ENCODE measurements at regions not wholly inside any gene's neighbourhood (a gene's known extent, or its start where the extent isn't known, plus 50 kb on each side); places are given as distances from the start of the nearest gene placed in this dataset.

- TF ChIP-seq, protein P1, sequence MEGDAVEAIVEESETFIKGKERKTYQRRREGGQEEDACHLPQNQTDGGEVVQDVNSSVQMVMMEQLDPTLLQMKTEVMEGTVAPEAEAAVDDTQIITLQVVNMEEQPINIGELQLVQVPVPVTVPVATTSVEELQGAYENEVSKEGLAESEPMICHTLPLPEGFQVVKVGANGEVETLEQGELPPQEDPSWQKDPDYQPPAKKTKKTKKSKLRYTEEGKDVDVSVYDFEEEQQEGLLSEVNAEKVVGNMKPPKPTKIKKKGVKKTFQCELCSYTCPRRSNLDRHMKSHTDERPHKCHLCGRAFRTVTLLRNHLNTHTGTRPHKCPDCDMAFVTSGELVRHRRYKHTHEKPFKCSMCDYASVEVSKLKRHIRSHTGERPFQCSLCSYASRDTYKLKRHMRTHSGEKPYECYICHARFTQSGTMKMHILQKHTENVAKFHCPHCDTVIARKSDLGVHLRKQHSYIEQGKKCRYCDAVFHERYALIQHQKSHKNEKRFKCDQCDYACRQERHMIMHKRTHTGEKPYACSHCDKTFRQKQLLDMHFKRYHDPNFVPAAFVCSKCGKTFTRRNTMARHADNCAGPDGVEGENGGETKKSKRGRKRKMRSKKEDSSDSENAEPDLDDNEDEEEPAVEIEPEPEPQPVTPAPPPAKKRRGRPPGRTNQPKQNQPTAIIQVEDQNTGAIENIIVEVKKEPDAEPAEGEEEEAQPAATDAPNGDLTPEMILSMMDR (IDR thresholded peaks at IDR 0.05) = no peak
- TF ChIP-seq POLR2A (IDR thresholded peaks at IDR 0.05) = no peak
Observed at GRCh38 chr3:117201901-117202774, 492.6 kb downstream of the TUSC7 start.

Measured in right lobe of liver (tissue), 4 donors.